ENCODE measurements at regions not wholly inside any gene's neighbourhood (a gene's known extent, or its start where the extent isn't known, plus 50 kb on each side); places are given as distances from the start of the nearest gene placed in this dataset.

GRCh38 chr3:24958271-24958670 lies 463.6 kb upstream of the THRB start:
- ChIA-PET CTCF (no interaction called here), POLR2A (no interaction called here)
- FAIRE-seq (no peak), DNase-seq (ENCODE audit: low read depth, low spot score) (no peak)
- dilution Hi-C loops (cut with MboI; ENCODE audit: extremely low pct_ligation_motif_present, low sequenced_read_pairs) (no loop called here), intact Hi-C loops (cut with micrococcal nuclease) (no loop called here)
- no peaks in the 10 kb centered on the region for H3K9me3 ChIP-seq (replicated peaks; ENCODE audit: control insufficient read depth, insufficient read depth, low read length)
- H3K4me3 ChIP-seq (replicated peaks in 1 of 3; ENCODE audit: insufficient read depth in 1 of 3, low read depth in 1 of 3, low read length in 3 of 3): no peak overlapping the region
- no peak for TF ChIP-seq MYC (IDR thresholded peaks at IDR 0.05; ENCODE audit: low read depth, low read length)
- H2AFZ ChIP-seq (ENCODE audit: low read depth, low read length): no peak overlapping the region
- H3K36me3 ChIP-seq (ENCODE audit: control insufficient read depth in 2 of 2, extremely low read depth in 1 of 2, insufficient read depth in 2 of 2, low read length in 2 of 2): no peaks in the 10 kb centered on the region
- no peak overlapping the region for H3K27ac ChIP-seq (ENCODE audit: insufficient read depth, low read depth, low read length)
- H3K9me1 ChIP-seq (replicated peaks; ENCODE audit: control insufficient read depth, extremely low read depth, insufficient read depth, low read length): no peaks in the 10 kb centered on the region
- peaks cover 2% of the 10 kb centered on the region for H3K4me1 ChIP-seq (ENCODE audit: control insufficient read depth, extremely low read depth, insufficient read depth, low read length)
- no peaks in the 10 kb centered on the region for H3K27me3 ChIP-seq (ENCODE audit: control insufficient read depth in 2 of 2, insufficient read depth in 2 of 2, low read length in 2 of 2)
- no peak overlapping the region for H3K9ac ChIP-seq (replicated peaks; ENCODE audit: extremely low read depth, insufficient read depth, low read length)
- H3K79me2 ChIP-seq (ENCODE audit: control insufficient read depth, insufficient read depth, low read length): no peaks in the 10 kb centered on the region
- no TSS peak for BruUV-seq (replicated peaks)
- no peak overlapping the region for H3K4me2 ChIP-seq (ENCODE audit: insufficient read depth, low read length)
- H4K20me1 ChIP-seq (replicated peaks; ENCODE audit: control insufficient read depth, extremely low read depth, insufficient read depth, low read length): no peaks in the 10 kb centered on the region

- Histone ChIP-seq H3K27ac (ENCODE audit: insufficient read depth, low read depth, low read length) (no peak overlapping the region), H3K9me3 (replicated peaks; ENCODE audit: control insufficient read depth, insufficient read depth, low read length) (no peaks in the 10 kb centered on the region), H3K4me2 (ENCODE audit: insufficient read depth, low read length) (no peak overlapping the region), H3K4me3 (replicated peaks in 1 of 3; ENCODE audit: insufficient read depth in 1 of 3, low read depth in 1 of 3, low read length in 3 of 3) (no peak overlapping the region), H3K79me2 (ENCODE audit: control insufficient read depth, insufficient read depth, low read length) (no peaks in the 10 kb centered on the region), H3K36me3 (ENCODE audit: control insufficient read depth in 2 of 2, extremely low read depth in 1 of 2, insufficient read depth in 2 of 2, low read length in 2 of 2) (no peaks in the 10 kb centered on the region), H3K9me1 (replicated peaks; ENCODE audit: control insufficient read depth, extremely low read depth, insufficient read depth, low read length) (no peaks in the 10 kb centered on the region), H3K9ac (replicated peaks; ENCODE audit: extremely low read depth, insufficient read depth, low read length) (no peak overlapping the region), H2AFZ (ENCODE audit: low read depth, low read length) (no peak overlapping the region), H4K20me1 (replicated peaks; ENCODE audit: control insufficient read depth, extremely low read depth, insufficient read depth, low read length) (no peaks in the 10 kb centered on the region), H3K27me3 (ENCODE audit: control insufficient read depth in 2 of 2, insufficient read depth in 2 of 2, low read length in 2 of 2) (no peaks in the 10 kb centered on the region), H3K4me1 (ENCODE audit: control insufficient read depth, extremely low read depth, insufficient read depth, low read length) (peaks cover 2% of the 10 kb centered on the region)
- ChIA-PET POLR2A (no interaction called here), CTCF (no interaction called here)
- dilution Hi-C loops (cut with MboI; ENCODE audit: extremely low pct_ligation_motif_present, low sequenced_read_pairs) (no loop called here), intact Hi-C loops (cut with micrococcal nuclease) (no loop called here)
- TF ChIP-seq JUN (IDR thresholded peaks at IDR 0.05; ENCODE audit: borderline replicate concordance, insufficient read depth, insufficient read length, low read depth): no peak
- TF ChIP-seq MYC (IDR thresholded peaks at IDR 0.05; ENCODE audit: low read depth, low read length): no peak
- TF ChIP-seq POLR2A (IDR thresholded peaks at IDR 0.05; ENCODE audit: low read depth, low read length): no peak
- TF ChIP-seq GATA2 (IDR thresholded peaks at IDR 0.05; ENCODE audit: insufficient read depth, insufficient read length, low read depth, low read length): no peak
- TF ChIP-seq FOS (IDR thresholded peaks at IDR 0.05; ENCODE audit: borderline replicate concordance, insufficient read depth, low read length): no peak
- no peak for TF ChIP-seq MAX (IDR thresholded peaks at IDR 0.05; ENCODE audit: insufficient read depth, insufficient read length)
- TF ChIP-seq CTCF (IDR thresholded peaks at IDR 0.05; ENCODE audit: extremely low read depth in 1 of 2, insufficient read depth in 1 of 2, low read depth in 1 of 2, low read length in 2 of 2): no peak
- no peak for TF ChIP-seq POLR2AphosphoS5 (IDR thresholded peaks at IDR 0.05; ENCODE audit: insufficient read depth, low read depth, low read length)
- BruUV-seq (replicated peaks): no TSS peak
- FAIRE-seq (no peak), DNase-seq (ENCODE audit: low read depth, low spot score) (no peak)
Measured at GRCh38 chr3:24958910-24959447, 464.3 kb upstream of the THRB start.

Measured in endothelial cell of umbilical vein (primary cell).